GM19468 (cell line): ENCODE measurements at regions not wholly inside any gene's neighbourhood (a gene's known extent, or its start where the extent isn't known, plus 50 kb on each side); places are given as distances from the start of the nearest gene placed in this dataset.
A peak's percentile ranks its signal among the peaks of the same experiment; 100 is the strongest.
"Not testable (repeated sequence)": the region's sequence is repeated elsewhere in the genome, so short reads cannot be mapped to it uniquely, and the experiment has no call there.

Source experiments
- ATAC-seq: cut with Tn5 transposase; IDR thresholded peaks from one replicate; pipeline ENCODE4 v1.9.1; 2021; ENCODE audit warnings: mild to moderate bottlenecking, moderate library complexity, moderate number of reproducible peaks; ENCODE audit not compliant: unreplicated experiment; ENCODE audit errors: extremely low read depth

- no peak for ATAC-seq
These were observed 103.8 kb upstream of the UBE2E1 start for GRCh38 chr3:23701716-23702597.

DNA sequence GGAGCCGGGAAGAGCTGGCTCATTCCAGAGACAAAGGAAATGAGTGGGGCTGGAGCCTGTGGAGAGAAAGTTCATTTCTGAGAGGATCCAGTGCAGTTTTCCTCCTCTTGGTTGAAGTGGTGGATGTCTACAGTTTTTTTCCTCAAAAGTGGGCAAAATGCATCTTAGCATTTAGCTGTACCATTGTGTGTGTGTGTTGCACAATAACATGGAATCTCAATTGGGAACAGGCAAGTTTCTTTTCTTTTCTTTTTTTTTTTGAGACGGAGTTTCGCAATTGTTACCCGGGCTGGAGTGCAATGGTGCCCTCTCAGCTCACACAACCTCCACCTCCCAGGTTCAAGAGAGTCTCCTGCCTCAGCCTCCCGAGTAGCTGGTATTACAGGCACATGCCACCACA, 101.5 kb upstream of the UBE2E1 start:
- no peak for ATAC-seq

DNA sequence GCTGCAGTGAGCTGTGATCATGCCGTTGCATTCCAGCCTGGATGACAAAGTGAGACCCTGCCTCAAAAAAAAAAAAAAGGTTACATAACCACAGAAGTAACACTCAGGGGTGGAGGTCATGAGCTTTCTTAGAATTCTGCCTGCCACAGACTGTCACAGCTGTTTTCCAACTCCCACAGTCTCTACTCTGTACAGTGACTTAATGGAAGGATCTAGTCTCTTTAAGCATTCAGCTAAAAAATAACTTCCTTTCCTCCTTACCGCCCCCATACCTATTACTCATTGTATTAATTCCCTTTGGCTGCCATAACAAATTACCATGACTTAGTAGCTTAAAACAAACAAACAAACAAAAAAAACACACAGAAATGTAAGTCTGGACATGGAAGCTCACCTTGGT, 99.6 kb upstream of the UBE2E1 start:
- ATAC-seq, result no peak

DNA sequence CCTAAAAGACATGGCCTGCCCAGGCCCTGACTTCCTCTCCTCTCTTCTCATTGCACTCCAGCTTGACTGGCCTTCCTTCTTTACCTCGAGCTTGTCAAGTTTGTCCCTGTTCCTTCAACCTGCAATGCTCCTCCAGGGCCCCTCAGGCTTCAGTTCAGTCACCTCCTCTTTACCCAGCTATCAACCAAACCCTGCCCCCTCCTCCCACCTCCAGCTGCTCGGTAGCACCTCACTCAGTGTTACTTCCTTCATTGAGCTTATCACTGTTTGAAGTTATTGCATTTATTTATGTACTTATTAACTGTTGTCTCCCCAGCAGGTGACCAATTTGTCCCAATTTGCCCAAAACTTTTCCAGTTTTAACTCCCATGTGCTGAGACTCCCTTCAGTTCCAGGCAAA, 95.8 kb upstream of the UBE2E1 start:
- no peak for ATAC-seq

DNA sequence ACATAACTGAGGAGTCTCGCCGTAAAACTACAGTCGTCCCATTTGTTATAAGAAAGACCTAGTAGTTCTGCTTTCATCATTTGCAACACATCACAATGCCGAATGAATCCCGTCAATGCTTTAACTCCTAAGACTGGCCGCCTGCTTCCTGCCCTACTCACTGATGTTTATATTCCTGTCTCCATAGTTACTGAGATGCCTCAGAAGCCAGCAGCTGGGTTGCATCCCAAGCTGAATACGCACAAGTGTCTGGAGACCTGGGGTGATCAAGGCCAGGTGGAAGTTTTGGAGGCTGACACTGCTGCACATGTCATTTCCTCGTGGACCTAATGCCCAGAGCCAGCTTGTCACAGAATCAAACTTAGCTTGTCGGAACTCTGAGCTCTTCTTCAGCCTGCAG, 95.2 kb upstream of the UBE2E1 start:
- ATAC-seq, result no peak

GRCh38 chr3:23711916-23712494, 93.8 kb upstream of the UBE2E1 start:
- ATAC-seq, result peak; percentile 83

DNA sequence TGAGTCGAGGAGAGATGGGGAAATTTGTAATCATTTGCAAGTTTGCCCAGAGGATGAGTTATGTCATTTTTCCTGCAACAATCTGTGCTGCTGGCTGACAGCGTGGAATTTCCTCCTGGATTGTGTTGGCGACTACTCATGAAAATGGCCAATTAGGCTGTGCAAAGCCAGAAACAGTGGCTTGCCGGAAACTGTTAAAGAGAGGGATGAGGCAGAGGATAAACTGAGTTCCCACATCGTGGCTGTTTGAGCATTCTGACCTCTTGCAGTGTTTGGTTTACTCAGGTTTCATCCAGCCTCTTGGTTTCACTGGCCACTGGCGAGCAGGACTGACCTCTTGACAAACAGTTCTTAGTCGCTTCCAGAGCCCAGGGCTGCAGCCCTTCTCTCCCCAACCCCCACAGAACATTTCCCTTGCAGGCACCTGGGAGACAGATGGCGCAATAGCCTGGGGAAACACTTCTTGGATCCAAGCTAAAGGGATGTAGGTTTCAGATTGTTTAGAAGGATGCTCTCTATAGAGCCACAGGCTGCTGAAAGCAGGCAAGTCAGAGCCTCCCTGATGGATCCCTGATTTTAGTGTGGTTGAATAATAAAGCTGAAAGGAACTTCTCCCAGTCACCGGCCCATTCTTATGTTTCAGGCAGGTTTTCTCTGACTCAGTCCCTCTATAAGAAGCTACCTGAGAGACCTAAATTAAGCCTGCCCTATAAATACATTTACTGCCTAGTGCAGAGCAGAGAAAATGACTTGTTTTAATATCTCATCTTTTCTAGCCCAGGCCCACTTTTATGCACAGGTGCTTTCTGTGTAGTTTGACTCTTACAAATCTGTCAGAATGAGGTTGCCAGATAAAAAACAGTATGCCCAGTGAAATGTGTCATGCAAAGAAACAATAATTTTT, 92.8 kb upstream of the UBE2E1 start:
- no peak for ATAC-seq

GRCh38 chr3:23713641-23714040, 92.1 kb upstream of the UBE2E1 start:
- no peak for ATAC-seq

- ATAC-seq, result no peak
These were observed 85.7 kb upstream of the UBE2E1 start for GRCh38 chr3:23720059-23720458.

- ATAC-seq, result no peak
These were observed 84.9 kb upstream of the UBE2E1 start for GRCh38 chr3:23720885-23721284.

GRCh38 chr3:23723141-23723540, 82.6 kb upstream of the UBE2E1 start:
- no peak for ATAC-seq

GRCh38 chr3:23723930-23724329, 81.8 kb upstream of the UBE2E1 start:
- no peak for ATAC-seq

GRCh38 chr3:23726811-23727548, 78.8 kb upstream of the UBE2E1 start:
- ATAC-seq, result peak; percentile 53

- ATAC-seq, result no peak
These were observed 77.1 kb upstream of the UBE2E1 start for GRCh38 chr3:23728601-23729117.

- not testable (repeated sequence) for ATAC-seq
These were observed 76.4 kb upstream of the UBE2E1 start for GRCh38 chr3:23729362-23729761.

- no peak for ATAC-seq
These were observed 71.3 kb upstream of the UBE2E1 start for GRCh38 chr3:23734481-23734880.

DNA sequence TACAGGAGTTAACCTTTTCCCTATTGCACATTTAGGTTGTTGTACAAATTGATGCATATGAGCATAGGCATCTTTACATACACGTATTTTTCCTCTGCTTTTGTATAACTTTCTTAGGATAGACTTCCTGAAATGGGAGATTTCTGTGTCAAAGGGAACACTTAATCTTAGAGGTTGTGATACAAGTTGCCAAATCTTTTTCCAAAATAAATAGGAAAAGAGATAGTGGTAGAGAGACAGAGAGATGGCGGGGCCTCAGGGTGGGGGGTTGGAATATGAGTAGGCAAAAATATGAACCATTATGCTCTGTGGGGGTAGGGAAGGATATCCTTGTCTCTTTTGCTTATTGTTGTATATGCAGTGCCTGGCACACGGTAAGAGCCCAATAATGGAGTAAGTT, 70.7 kb upstream of the UBE2E1 start:
- ATAC-seq, result no peak

GRCh38 chr3:23735535-23736326, 70.0 kb upstream of the UBE2E1 start:
- ATAC-seq, result no peak

GRCh38 chr3:23738944-23739343, 66.8 kb upstream of the UBE2E1 start:
- no peak for ATAC-seq
